K562 (cell line): ENCODE measurements at regions not wholly inside any gene's neighbourhood (a gene's known extent, or its start where the extent isn't known, plus 50 kb on each side); places are given as distances from the start of the nearest gene placed in this dataset.

Source experiments
- ATAC-seq: fragments of 200-7000 bp; cut with Tn5 transposase; 3 replicates; pipeline ENCODE4 v1.9.1; 2020; ENCODE audit warnings: moderate library complexity
- BruUV-seq: library from RNA; stranded (reverse); fragments of 400-500 nt; replicated peaks from 2 replicates; lab custom pipeline; 2021; lab: Mats Ljungman, UMichigan
- CTCF ChIA-PET: fragments of 300-600 bp; formaldehyde crosslinking; extraction: SDS; loops from one replicate; lab custom pipeline; 2021; ENCODE audit warnings: low intra/inter-chr PET ratio; lab: Yijun Ruan, JAX
- POLR2A ChIA-PET: fragments of 300-600, 350-650 bp; sonication (Branson Sonifier 250); formaldehyde crosslinking; extraction: SDS; loops from one replicate; lab custom pipeline; 2021; ENCODE audit warnings: antibody characterized with exemption, inconsistent platforms; lab: Yijun Ruan, JAX
- DNase-seq, 4 experiments: peaks; one replicate each; pipeline versions ENCODE4 v3.0.0 to v3.0.0-alpha.2; 2011 to 2018; ENCODE audit warnings: low spot score in 3 of 4, mixed read lengths in 3 of 4; ENCODE audit errors: extremely low read depth in 1 of 4
- FAIRE-seq: peaks from 2 replicates; lab custom pipeline; 2011; peaks lifted over from hg19 to GRCh38; lab: Jason Lieb, UNC
- H2AFZ ChIP-seq: 2 replicates; pipeline ENCODE4 v1.6.0; 2011; ENCODE audit warnings: low read depth, low read length, control low read depth, inconsistent platforms
- H3K27ac ChIP-seq: fragments of 200-600 bp; 3 replicates; pipeline ENCODE4 v1.8.0; 2011; ENCODE audit warnings: low read depth, mild to moderate bottlenecking, control low read depth, inconsistent platforms, low read length, moderate library complexity, mixed read lengths; ENCODE audit errors: extremely low read depth
- H3K27me3 ChIP-seq, 2 experiments: fragments of 300-600 bp in 1 of 2; 2 replicates in 1 of 2; 3 replicates in 1 of 2; pipeline versions ENCODE4 v1.6.0 to v1.8.0; 2011; ENCODE audit warnings: inconsistent platforms in 2 of 2, low read length in 2 of 2, mild to moderate bottlenecking in 1 of 2, mixed read lengths in 1 of 2, moderate library complexity in 1 of 2; ENCODE audit not compliant: control insufficient read depth in 2 of 2, insufficient read depth in 2 of 2
- H3K36me3 ChIP-seq: fragments of 300-600 bp; 3 replicates; pipeline ENCODE4 v1.8.0; 2011; ENCODE audit warnings: mild to moderate bottlenecking, low read length, inconsistent platforms; ENCODE audit not compliant: control insufficient read depth, insufficient read depth
- H3K4me1 ChIP-seq, 2 experiments: fragments of 200-600 bp in 1 of 2; replicated peaks in 1 of 2; 2 replicates in 1 of 2; 3 replicates in 1 of 2; pipeline versions ENCODE4 v1.5.1 to v1.8.0; 2011; ENCODE audit warnings: inconsistent platforms in 2 of 2, low read length in 2 of 2, mild to moderate bottlenecking in 1 of 2, mixed read lengths in 1 of 2, moderate library complexity in 1 of 2; ENCODE audit not compliant: control insufficient read depth in 2 of 2, insufficient read depth in 2 of 2
- H3K4me2 ChIP-seq: 2 replicates; pipeline ENCODE4 v1.6.1; 2011; ENCODE audit warnings: low read length, control low read depth, inconsistent platforms, mixed read lengths; ENCODE audit not compliant: insufficient read depth
- H3K4me3 ChIP-seq: fragments of 200-600 bp; sonication (generic), shearing (Covaris generic); 2 replicates; pipeline ENCODE4 v1.5.1; 2016; ENCODE audit warnings: control low read depth, inconsistent platforms
- H3K79me2 ChIP-seq: fragments of 200-600 bp; 3 replicates; pipeline ENCODE4 v1.8.0; 2011; ENCODE audit warnings: low read length, inconsistent platforms; ENCODE audit not compliant: control insufficient read depth, insufficient read depth
- H3K9ac ChIP-seq, 2 experiments: 2 replicates each; pipeline versions ENCODE4 v1.6.0 to v1.6.1; 2011; ENCODE audit warnings: low read depth in 2 of 2, low read length in 2 of 2, control low read depth in 1 of 2, inconsistent platforms in 1 of 2, mild to moderate bottlenecking in 1 of 2, mixed read lengths in 1 of 2; ENCODE audit not compliant: insufficient read depth in 1 of 2
- H3K9me1 ChIP-seq: one replicate; pipeline ENCODE4 v1.6.0; 2011; ENCODE audit warnings: inconsistent platforms, mild to moderate bottlenecking, low read length, moderate library complexity; ENCODE audit not compliant: control insufficient read depth, insufficient read depth
- H3K9me3 ChIP-seq: replicated peaks from 2 replicates; pipeline ENCODE4 v1.5.1; 2011; ENCODE audit warnings: low read depth, low read length, inconsistent platforms; ENCODE audit not compliant: control insufficient read depth, insufficient read depth
- H4K20me1 ChIP-seq: replicated peaks from 2 replicates; pipeline ENCODE4 v1.6.1; 2011; ENCODE audit warnings: low read length, inconsistent platforms, mixed read lengths; ENCODE audit not compliant: control insufficient read depth, insufficient read depth
- ATF7 ChIP-seq: fragments of 450-650 bp; IDR thresholded peaks from 2 replicates; pipeline ENCODE4 v1.7.1; 2014; ENCODE audit warnings: mild to moderate bottlenecking, moderate library complexity
- E2F1 ChIP-seq: sonication (generic); formaldehyde crosslinking; IDR thresholded peaks from 2 replicates; pipeline ENCODE4 v1.8.1; 2023; ENCODE audit warnings: mild to moderate bottlenecking, missing genetic modification reagents, moderate library complexity
- HBP1 ChIP-seq: fragments of 450-650 bp; formaldehyde crosslinking; IDR thresholded peaks from 2 replicates; pipeline ENCODE4 v1.4.0; 2022; ENCODE audit warnings: missing genetic modification characterization
- HNRNPUL1 ChIP-seq: fragments of 200-400 bp; formaldehyde crosslinking; IDR thresholded peaks from 2 replicates; pipeline ENCODE4 v1.6.1; 2017; ENCODE audit warnings: low read length
- MEF2D ChIP-seq: conservative IDR thresholded peaks from 2 replicates; pipeline ENCODE4 v1.6.1; 2016; ENCODE audit warnings: low read depth, missing genetic modification characterization, missing compliant biosample characterization
- PHF21A ChIP-seq: fragments of 450-650 bp; IDR thresholded peaks from 2 replicates; pipeline ENCODE4 v1.6.1; 2017; ENCODE audit warnings: low read depth, borderline replicate concordance
- RBM34 ChIP-seq: fragments of 200-400 bp; formaldehyde crosslinking; IDR thresholded peaks from 2 replicates; pipeline ENCODE4 v1.6.1; 2018; ENCODE audit warnings: low read length, borderline replicate concordance; ENCODE audit not compliant: insufficient read depth
- SNAPC5 ChIP-seq: fragments of 250-450 bp; sonication (Bioruptor Pico); IDR thresholded peaks from 2 replicates; pipeline ENCODE4 v1.8.0; 2021; ENCODE audit warnings: moderate library complexity, mild to moderate bottlenecking, inconsistent platforms
- SRSF7 ChIP-seq: fragments of 200-400 bp; formaldehyde crosslinking; optimal IDR thresholded peaks from 2 replicates; pipeline ENCODE3; 2017; ENCODE audit warnings: mild to moderate bottlenecking, low read depth, low read length
- ZNF217 ChIP-seq: sonication (generic); formaldehyde crosslinking; IDR thresholded peaks from 2 replicates; pipeline ENCODE4 v1.8.0; 2022; ENCODE audit warnings: mild to moderate bottlenecking, missing genetic modification reagents
- ZNF316 ChIP-seq: fragments of 450-650 bp; IDR thresholded peaks from 2 replicates; pipeline ENCODE4 v1.6.1; 2016
- ZNF583 ChIP-seq: fragments of 250-450 bp; sonication (Bioruptor Pico); IDR thresholded peaks from 2 replicates; pipeline ENCODE4 v1.4.0; 2020
- ZSCAN29 ChIP-seq: fragments of 450-650 bp; IDR thresholded peaks from 2 replicates; pipeline ENCODE4 v1.6.1; 2017
- in situ Hi-C: fragments of 300-500 bp; cut with MboI; formaldehyde crosslinking; loops from 4 replicates; pipeline ENCODE4 v1.15.0; 2018; ENCODE audit warnings: inconsistent platforms, mixed read lengths
- intact Hi-C: fragments of 100-400 bp; cut with micrococcal nuclease; formaldehyde crosslinking; loops from 2 replicates; pipeline ENCODE4 v1.14.2; 2022

GRCh38 chr11:115715251-115715770 is 211.1 kb upstream of the CADM1 start (continued):
- no peak for TF ChIP-seq E2F1 (CRISPR knock-in tag)
- no peak for TF ChIP-seq ZNF217

GRCh38 chr11:115712296-115712695 is 208.1 kb upstream of the CADM1 start:
- Histone ChIP-seq H3K4me3 (no peak overlapping the region), H3K79me2 (no peaks in the 10 kb centered on the region), H3K4me2 (no peak overlapping the region), H3K9ac (no peak overlapping the region)
- ChIA-PET CTCF (no interaction called here), POLR2A (interaction anchor here (0.6 kb wide), 1 partner anchor 94 kb away, joined by 3 read pairs; no protein-coding TSS in a partner anchor)
- intact Hi-C loops = no loop called here
- no TSS peak for BruUV-seq
- DNase-seq = no peak
- TF ChIP-seq ZNF583 (CRISPR knock-in tag) = no peak
- no peak for TF ChIP-seq ZNF316
- no peak for TF ChIP-seq SRSF7
- TF ChIP-seq ZSCAN29 = no peak
- no peak for TF ChIP-seq ATF7
- no peak for TF ChIP-seq PHF21A
- TF ChIP-seq SNAPC5 (CRISPR knock-in tag) = no peak
- no peak for TF ChIP-seq HBP1 (CRISPR knock-in tag)
- TF ChIP-seq RBM34 = no peak
- no peak for TF ChIP-seq MEF2D (tag)
- no peak for TF ChIP-seq HNRNPUL1
- TF ChIP-seq, all 486 proteins: peak for 0
- Histone ChIP-seq H3K27me3 (peaks cover 0 to 21% of the 10 kb centered on the region in 2 experiments; a peak in 2 of 5 replicates), H3K36me3 (no peaks in the 10 kb centered on the region), H4K20me1 (no peaks in the 10 kb centered on the region), H2AFZ (no peak overlapping the region), H3K9me3 (no peaks in the 10 kb centered on the region), H3K4me1 (no peaks in the 10 kb centered on the region), H3K27ac (no peak overlapping the region), H3K9me1 (no peaks in the 10 kb centered on the region)
- in situ Hi-C loops = no loop called here
- FAIRE-seq (no peak), ATAC-seq (no peak)
